ENCODE measurements at regions not wholly inside any gene's neighbourhood (a gene's known extent, or its start where the extent isn't known, plus 50 kb on each side); places are given as distances from the start of the nearest gene placed in this dataset.

DNA sequence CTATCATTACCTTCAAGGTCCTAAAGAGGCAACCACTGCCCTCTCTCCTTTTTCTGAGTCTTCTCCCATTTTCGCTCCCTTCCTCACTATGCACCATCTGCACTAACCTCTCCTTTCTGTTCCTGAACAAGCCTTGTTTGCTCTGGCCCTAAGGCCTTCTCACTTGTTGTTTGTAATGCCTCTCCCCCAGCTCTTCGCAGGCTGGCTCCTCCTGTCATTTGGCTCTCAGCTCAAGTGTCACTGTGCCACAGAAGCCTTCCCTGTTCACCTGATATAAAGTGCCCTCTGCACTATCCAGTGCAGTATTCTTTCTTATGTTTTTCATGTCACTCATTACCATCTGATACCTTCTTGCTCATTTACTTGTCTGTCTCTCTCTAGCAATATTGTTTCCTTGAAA is 303.7 kb downstream of the KCNN2 start:
- TF ChIP-seq, protein P1, sequence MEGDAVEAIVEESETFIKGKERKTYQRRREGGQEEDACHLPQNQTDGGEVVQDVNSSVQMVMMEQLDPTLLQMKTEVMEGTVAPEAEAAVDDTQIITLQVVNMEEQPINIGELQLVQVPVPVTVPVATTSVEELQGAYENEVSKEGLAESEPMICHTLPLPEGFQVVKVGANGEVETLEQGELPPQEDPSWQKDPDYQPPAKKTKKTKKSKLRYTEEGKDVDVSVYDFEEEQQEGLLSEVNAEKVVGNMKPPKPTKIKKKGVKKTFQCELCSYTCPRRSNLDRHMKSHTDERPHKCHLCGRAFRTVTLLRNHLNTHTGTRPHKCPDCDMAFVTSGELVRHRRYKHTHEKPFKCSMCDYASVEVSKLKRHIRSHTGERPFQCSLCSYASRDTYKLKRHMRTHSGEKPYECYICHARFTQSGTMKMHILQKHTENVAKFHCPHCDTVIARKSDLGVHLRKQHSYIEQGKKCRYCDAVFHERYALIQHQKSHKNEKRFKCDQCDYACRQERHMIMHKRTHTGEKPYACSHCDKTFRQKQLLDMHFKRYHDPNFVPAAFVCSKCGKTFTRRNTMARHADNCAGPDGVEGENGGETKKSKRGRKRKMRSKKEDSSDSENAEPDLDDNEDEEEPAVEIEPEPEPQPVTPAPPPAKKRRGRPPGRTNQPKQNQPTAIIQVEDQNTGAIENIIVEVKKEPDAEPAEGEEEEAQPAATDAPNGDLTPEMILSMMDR (IDR thresholded peaks at IDR 0.05): no peak
- TF ChIP-seq EZH2 (IDR thresholded peaks at IDR 0.05): no peak
